Coronary artery (tissue), 2 donors: ENCODE measurements at regions not wholly inside any gene's neighbourhood (a gene's known extent, or its start where the extent isn't known, plus 50 kb on each side); places are given as distances from the start of the nearest gene placed in this dataset.
A peak's percentile ranks its signal among the peaks of the same experiment; 100 is the strongest.

ENCODE experiments used
- DNase-seq: peaks from one replicate; pipeline ENCODE4 v3.0.0-alpha.2; 2017; ENCODE audit warnings: low spot score
- H3K27ac ChIP-seq, 2 donors: fragments of 200-600 bp; sonication (generic); one replicate each; pipeline ENCODE4 v1.5.1; 2016 to 2019
- H3K4me3 ChIP-seq: fragments of 200-600 bp; sonication (generic); 2 replicates; pipeline ENCODE4 v1.5.1; 2016; ENCODE audit warnings: mild to moderate bottlenecking, moderate library complexity
- CTCF ChIP-seq: fragments of 200-600 bp; sonication (generic); IDR thresholded peaks from one replicate; pipeline ENCODE4 v1.5.1; 2019; ENCODE audit warnings: antibody characterized with exemption

GRCh38 chr2:215833531-215834162 lies 179.7 kb downstream of the MREG start:
- H3K27ac ChIP-seq = no peak overlapping the region
- no peak for DNase-seq
- no peak overlapping the region for H3K4me3 ChIP-seq
- TF ChIP-seq CTCF = no peak

GRCh38 chr2:215832791-215833190 lies 180.6 kb downstream of the MREG start:
- Histone ChIP-seq H3K27ac (no peak overlapping the region), H3K4me3 (no peak overlapping the region)
- DNase-seq = no peak
- TF ChIP-seq CTCF = no peak

- no peak for TF ChIP-seq CTCF
- DNase-seq = no peak
- peak overlapping the region; percentile 49 to 64 for H3K27ac ChIP-seq
- peak overlapping the region; percentile 35 for H3K4me3 ChIP-seq
Measured at GRCh38 chr2:215831296-215831913, 181.9 kb downstream of the MREG start.

- Histone ChIP-seq H3K27ac (peak overlapping the region in 1 of 2 donors; percentile 67), H3K4me3 (no peak overlapping the region)
- no peak for TF ChIP-seq CTCF
- DNase-seq = no peak
Measured at GRCh38 chr2:215830304-215830703, 183.0 kb downstream of the MREG start.

GRCh38 chr2:215829261-215829660 lies 184.1 kb downstream of the MREG start:
- DNase-seq = no peak
- TF ChIP-seq CTCF = no peak
- no peak overlapping the region for H3K27ac ChIP-seq
- no peak overlapping the region for H3K4me3 ChIP-seq

- no peak for DNase-seq
- H3K27ac ChIP-seq = no peak overlapping the region
- TF ChIP-seq CTCF = peak; percentile 36
- no peak overlapping the region for H3K4me3 ChIP-seq
Measured at GRCh38 chr2:215828528-215829184, 184.7 kb downstream of the MREG start.
